Transverse colon (tissue), 4 donors: ENCODE measurements at regions not wholly inside any gene's neighbourhood (a gene's known extent, or its start where the extent isn't known, plus 50 kb on each side); places are given as distances from the start of the nearest gene placed in this dataset.

Source experiments
- EP300 ChIP-seq: sonication (generic); formaldehyde crosslinking; IDR thresholded peaks from one replicate; pipeline ENCODE4 v1.6.1; 2017; ENCODE audit warnings: antibody characterized with exemption, low read depth
- POLR2A ChIP-seq: fragments of 450-650 bp; IDR thresholded peaks from one replicate; pipeline ENCODE4 v1.6.1; 2016; ENCODE audit warnings: antibody characterized with exemption, mild to moderate bottlenecking, moderate library complexity
- POLR2AphosphoS5 ChIP-seq, 3 donors: sonication (generic); formaldehyde crosslinking; IDR thresholded peaks; one replicate each; pipeline ENCODE4 v1.6.1; 2016; ENCODE audit warnings: antibody characterized with exemption in 3 of 3
- TF ChIP-seq, protein P1 (sequence below), 5 experiments: fragments of 200-600 bp in 3 of 5; fragments of 450-650 bp in 2 of 5; sonication (generic) in 3 of 5; IDR thresholded peaks; 1 replicate in 2 of 5; 2 replicates in 3 of 5; pipeline ENCODE4 v1.5.1; 2016 to 2017; ENCODE audit warnings: antibody characterized with exemption in 5 of 5, inconsistent platforms in 3 of 5, mild to moderate bottlenecking in 2 of 5, moderate library complexity in 1 of 5

DNA sequence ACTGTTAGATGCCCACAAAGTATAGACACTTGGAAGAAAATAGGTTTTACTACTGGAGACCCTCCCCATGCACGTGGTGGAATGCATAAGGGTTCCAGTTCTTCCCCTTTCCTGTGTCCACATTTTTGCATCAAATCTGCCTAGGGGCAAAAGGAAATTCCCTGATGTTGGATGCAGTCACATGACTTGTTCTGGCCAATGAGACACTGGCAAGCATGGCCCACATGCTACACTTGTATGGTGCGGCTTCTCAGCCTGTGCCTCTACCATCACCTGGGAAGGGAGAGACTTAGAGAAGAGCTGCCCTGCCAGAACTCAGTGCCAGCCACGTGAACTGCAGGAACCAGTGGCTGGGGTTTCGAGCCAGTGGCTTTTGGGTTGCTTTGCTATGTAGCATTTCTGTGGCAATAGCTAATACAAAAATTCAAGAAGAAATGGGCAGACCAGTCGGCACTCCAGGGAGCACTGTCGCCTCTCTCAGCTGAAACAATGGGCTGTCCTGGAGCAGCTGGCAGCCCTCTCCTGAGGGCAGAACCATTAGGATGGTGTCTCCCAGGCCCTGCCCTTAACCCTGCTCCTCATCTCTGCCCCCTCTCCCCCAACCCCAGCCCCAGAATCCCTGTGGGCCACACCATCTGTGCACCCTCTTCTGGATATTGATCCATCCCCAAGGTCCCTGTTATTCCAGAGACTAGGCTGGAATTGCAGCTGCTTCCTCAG is 634.0 kb downstream of the UQCRFS1 start:
- no peak for TF ChIP-seq POLR2AphosphoS5 (IDR thresholded peaks at IDR 0.05)
- no peak for TF ChIP-seq EP300
- TF ChIP-seq, protein P1, sequence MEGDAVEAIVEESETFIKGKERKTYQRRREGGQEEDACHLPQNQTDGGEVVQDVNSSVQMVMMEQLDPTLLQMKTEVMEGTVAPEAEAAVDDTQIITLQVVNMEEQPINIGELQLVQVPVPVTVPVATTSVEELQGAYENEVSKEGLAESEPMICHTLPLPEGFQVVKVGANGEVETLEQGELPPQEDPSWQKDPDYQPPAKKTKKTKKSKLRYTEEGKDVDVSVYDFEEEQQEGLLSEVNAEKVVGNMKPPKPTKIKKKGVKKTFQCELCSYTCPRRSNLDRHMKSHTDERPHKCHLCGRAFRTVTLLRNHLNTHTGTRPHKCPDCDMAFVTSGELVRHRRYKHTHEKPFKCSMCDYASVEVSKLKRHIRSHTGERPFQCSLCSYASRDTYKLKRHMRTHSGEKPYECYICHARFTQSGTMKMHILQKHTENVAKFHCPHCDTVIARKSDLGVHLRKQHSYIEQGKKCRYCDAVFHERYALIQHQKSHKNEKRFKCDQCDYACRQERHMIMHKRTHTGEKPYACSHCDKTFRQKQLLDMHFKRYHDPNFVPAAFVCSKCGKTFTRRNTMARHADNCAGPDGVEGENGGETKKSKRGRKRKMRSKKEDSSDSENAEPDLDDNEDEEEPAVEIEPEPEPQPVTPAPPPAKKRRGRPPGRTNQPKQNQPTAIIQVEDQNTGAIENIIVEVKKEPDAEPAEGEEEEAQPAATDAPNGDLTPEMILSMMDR (IDR thresholded peaks at IDR 0.05) = no peak
- no peak for TF ChIP-seq POLR2A
